IMR-90 (cell line): ENCODE measurements at regions not wholly inside any gene's neighbourhood (a gene's known extent, or its start where the extent isn't known, plus 50 kb on each side); places are given as distances from the start of the nearest gene placed in this dataset.

ENCODE experiments used
- ATAC-seq: fragments of 200-7000 bp; cut with Tn5 transposase; 2 replicates; pipeline ENCODE4 v1.9.1; 2020; ENCODE audit warnings: low read depth, mild to moderate bottlenecking, moderate library complexity
- BruUV-seq: library from RNA; stranded (reverse); fragments of 400-500 nt; replicated peaks from 2 replicates; lab custom pipeline; 2021; lab: Mats Ljungman, UMichigan
- CTCF ChIA-PET: fragments of 300-600 bp; formaldehyde crosslinking; extraction: SDS; loops from one replicate; lab custom pipeline; 2021; ENCODE audit warnings: antibody characterized with exemption; lab: Yijun Ruan, JAX
- POLR2A ChIA-PET: fragments of 300-600 bp; sonication (Branson Sonifier 250); formaldehyde crosslinking; loops from one replicate; lab custom pipeline; 2022; ENCODE audit warnings: antibody characterized with exemption; ENCODE audit not compliant: unreplicated experiment; lab: Charles Lee
- DNase-seq: peaks from one replicate; pipeline ENCODE4 v3.0.0; 2013
- H2AFZ ChIP-seq: replicated peaks from 2 replicates; pipeline ENCODE3; 2013; ENCODE audit warnings: low read length, mild to moderate bottlenecking; ENCODE audit not compliant: poor library complexity
- H2AK5ac ChIP-seq: 2 replicates; pipeline ENCODE4 v1.6.1; 2013; ENCODE audit warnings: low read depth, low read length, inconsistent platforms
- H2AK9ac ChIP-seq: replicated peaks from 2 replicates; pipeline ENCODE3; 2013; ENCODE audit warnings: mild to moderate bottlenecking, low read depth, low read length, moderate library complexity; ENCODE audit not compliant: poor library complexity
- H2BK120ac ChIP-seq: 2 replicates; pipeline ENCODE4 v1.6.1; 2013; ENCODE audit warnings: low read depth, low read length, inconsistent platforms
- H2BK15ac ChIP-seq: 3 replicates; pipeline ENCODE4 v1.6.1; 2013; ENCODE audit warnings: low read depth, low read length, inconsistent platforms
- H2BK20ac ChIP-seq: 2 replicates; pipeline ENCODE4 v1.6.1; 2013; ENCODE audit warnings: low read depth, mild to moderate bottlenecking, inconsistent platforms, low read length, moderate library complexity
- H2BK5ac ChIP-seq: 2 replicates; pipeline ENCODE4 v1.6.1; 2013; ENCODE audit warnings: mild to moderate bottlenecking, low read depth, low read length, inconsistent platforms; ENCODE audit not compliant: poor library complexity, severe bottlenecking
- H3K14ac ChIP-seq: replicated peaks from 2 replicates; pipeline ENCODE4 v1.6.1; 2013; ENCODE audit warnings: low read depth, low read length, inconsistent platforms
- H3K18ac ChIP-seq: 2 replicates; pipeline ENCODE4 v1.6.1; 2013; ENCODE audit warnings: low read depth, low read length, control low read depth
- H3K23ac ChIP-seq: 2 replicates; pipeline ENCODE4 v1.6.1; 2013; ENCODE audit warnings: low read depth, low read length, inconsistent platforms
- H3K27ac ChIP-seq: 2 replicates; pipeline ENCODE4 v1.5.1; 2013; ENCODE audit warnings: mild to moderate bottlenecking, control low read depth, low read length; ENCODE audit not compliant: insufficient read depth
- H3K27me3 ChIP-seq: 2 replicates; pipeline ENCODE4 v1.6.1; 2013; ENCODE audit warnings: low read length; ENCODE audit not compliant: control insufficient read depth, insufficient read depth
- H3K36me3 ChIP-seq: 2 replicates; pipeline ENCODE4 v1.6.1; 2013; ENCODE audit warnings: low read length, mixed read lengths; ENCODE audit not compliant: control insufficient read depth, insufficient read depth
- H3K4ac ChIP-seq: 2 replicates; pipeline ENCODE4 v1.6.1; 2013; ENCODE audit warnings: low read depth, low read length, inconsistent platforms
- H3K4me1 ChIP-seq: 2 replicates; pipeline ENCODE4 v1.6.1; 2013; ENCODE audit warnings: low read length, mixed read lengths; ENCODE audit not compliant: control insufficient read depth, insufficient read depth
- H3K4me2 ChIP-seq: 2 replicates; pipeline ENCODE4 v1.6.1; 2013; ENCODE audit warnings: low read depth, mild to moderate bottlenecking, control low read depth, low read length, moderate library complexity
- H3K4me3 ChIP-seq: 2 replicates; pipeline ENCODE4 v1.5.1; 2013; ENCODE audit warnings: low read depth, mild to moderate bottlenecking, control low read depth, low read length, moderate library complexity; ENCODE audit not compliant: insufficient read depth
- H3K56ac ChIP-seq: 2 replicates; pipeline ENCODE4 v1.6.1; 2013; ENCODE audit warnings: low read length, inconsistent platforms; ENCODE audit not compliant: insufficient read depth; ENCODE audit errors: extremely low read depth
- H3K79me1 ChIP-seq, 2 experiments: 2 replicates each; pipeline ENCODE4 v1.6.1; 2013; ENCODE audit warnings: low read length in 2 of 2, inconsistent platforms in 1 of 2, low read depth in 1 of 2
- H3K9ac ChIP-seq: 2 replicates; pipeline ENCODE4 v1.6.1; 2013; ENCODE audit warnings: low read depth, low read length, control low read depth
- H3K9me1 ChIP-seq: 2 replicates; pipeline ENCODE4 v1.6.1; 2013; ENCODE audit warnings: low read length, inconsistent platforms; ENCODE audit not compliant: insufficient read depth
- H3K9me3 ChIP-seq: 2 replicates; pipeline ENCODE4 v1.6.1; 2013; ENCODE audit warnings: low read length; ENCODE audit not compliant: control insufficient read depth, insufficient read depth
- H4K20me1 ChIP-seq: 2 replicates; pipeline ENCODE4 v1.6.1; 2013; ENCODE audit warnings: low read length, inconsistent platforms; ENCODE audit not compliant: insufficient read depth
- H4K5ac ChIP-seq: 2 replicates; pipeline ENCODE4 v1.6.1; 2013; ENCODE audit warnings: mild to moderate bottlenecking, low read depth, low read length, control low read depth
- H4K8ac ChIP-seq, 2 experiments: 2 replicates each; pipeline ENCODE4 v1.6.1; 2013; ENCODE audit warnings: low read depth in 2 of 2, low read length in 2 of 2, control low read depth in 1 of 2, inconsistent platforms in 1 of 2
- H4K91ac ChIP-seq: 2 replicates; pipeline ENCODE4 v1.6.1; 2013; ENCODE audit warnings: low read depth, low read length, inconsistent platforms; ENCODE audit not compliant: insufficient read depth
- BHLHE40 ChIP-seq: fragments of 150-350 bp; IDR thresholded peaks from 2 replicates; pipeline ENCODE4 v1.6.1; 2016; ENCODE audit warnings: mild to moderate bottlenecking, low read depth, low read length
- CHD1 ChIP-seq: IDR thresholded peaks from 2 replicates; pipeline ENCODE4 v1.6.1; 2012; ENCODE audit warnings: low read depth, low read length, improper control_type of control experiment
- CTCF ChIP-seq: conservative IDR thresholded peaks from 2 replicates; pipeline ENCODE4 v1.5.1; 2012; ENCODE audit warnings: mild to moderate bottlenecking, low read depth, low read length, improper control_type of control experiment
- ELK1 ChIP-seq: fragments of 150-350 bp; IDR thresholded peaks from 2 replicates; pipeline ENCODE4 v1.6.1; 2016; ENCODE audit warnings: low read depth, mild to moderate bottlenecking, low read length, moderate library complexity, borderline replicate concordance
- FOS ChIP-seq: fragments of 150-350 bp; IDR thresholded peaks from 2 replicates; pipeline ENCODE4 v1.6.1; 2016; ENCODE audit warnings: low read depth, low read length
- MAFK ChIP-seq: IDR thresholded peaks from 2 replicates; pipeline ENCODE4 v1.6.1; 2012; ENCODE audit warnings: low read depth, low read length, improper control_type of control experiment
- MXI1 ChIP-seq: IDR thresholded peaks from 2 replicates; pipeline ENCODE4 v1.6.1; 2012; ENCODE audit warnings: low read depth, mild to moderate bottlenecking, low read length, moderate library complexity, borderline replicate concordance
- POLR2A ChIP-seq: IDR thresholded peaks from 2 replicates; pipeline ENCODE4 v1.6.1; 2012; ENCODE audit warnings: mild to moderate bottlenecking, low read depth, low read length
- RAD21 ChIP-seq: IDR thresholded peaks from 2 replicates; pipeline ENCODE4 v1.6.1; 2012; ENCODE audit warnings: low read length, improper control_type of control experiment
- RFX5 ChIP-seq: IDR thresholded peaks from 2 replicates; pipeline ENCODE4 v1.8.0; 2012; ENCODE audit warnings: low read depth, mild to moderate bottlenecking, low read length, moderate library complexity
- USF2 ChIP-seq: fragments of 150-350 bp; IDR thresholded peaks from 2 replicates; pipeline ENCODE4 v1.6.1; 2017; ENCODE audit warnings: mild to moderate bottlenecking, antibody characterized with exemption, low read length, low read depth
- WGBS, 2 experiments: methylation state at CpG; one replicate each; pipeline versions ENCODE4 v1.1.5 to v1.1.7; 2013; ENCODE audit warnings: missing lambda C conversion rate in 2 of 2; ENCODE audit not compliant: insufficient read length in 1 of 2; ENCODE audit errors: extremely low coverage in 2 of 2; 5-methylcytosine and 5-hydroxymethylcytosine counted together
- dilution Hi-C: fragments of 300-500 bp; cut with HindIII; formaldehyde crosslinking; loops from one replicate; pipeline ENCODE4 v1.14.3; 2018; ENCODE audit warnings: low sequenced_read_pairs; ENCODE audit not compliant: unreplicated experiment
- in situ Hi-C: fragments of 300-500 bp; cut with MboI; formaldehyde crosslinking; loops from 3 replicates; pipeline ENCODE4 v1.14.3; 2019; ENCODE audit warnings: low sequenced_read_pairs, inconsistent platforms, mixed read lengths
- intact Hi-C: fragments of 100-400 bp; cut with micrococcal nuclease; formaldehyde crosslinking; loops from 2 replicates; pipeline ENCODE4 v1.10.0; 2022

GRCh38 chr1:218517459-218517858, 172.3 kb downstream of the TGFB2 start:
- Histone ChIP-seq H3K36me3 (no peaks in the 10 kb centered on the region), H3K4ac (no peak overlapping the region), H3K4me2 (no peak overlapping the region), H3K4me3 (no peak overlapping the region), H2AFZ (no peak overlapping the region), H2BK5ac (no peak overlapping the region), H3K79me1 (no peaks in the 10 kb centered on the region), H3K27ac (no peak overlapping the region), H4K20me1 (no peaks in the 10 kb centered on the region), H3K23ac (no peak overlapping the region), H2BK20ac (no peak overlapping the region), H3K27me3 (no peaks in the 10 kb centered on the region), H4K91ac (no peak overlapping the region), H4K5ac (no peak overlapping the region), H2BK15ac (no peak overlapping the region), H3K18ac (no peak overlapping the region), H3K9me3 (no peaks in the 10 kb centered on the region), H3K4me1 (0 out of 2 replicates have a peak, but pooled peaks cover 1% of the 10 kb centered on the region), H3K9me1 (no peaks in the 10 kb centered on the region), H2BK120ac (no peak overlapping the region), H2AK5ac (no peak overlapping the region), H3K56ac (no peak overlapping the region), H2AK9ac (no peak overlapping the region), H3K9ac (no peak overlapping the region), H4K8ac (no peak overlapping the region), H3K14ac (no peak overlapping the region)
- no peak for TF ChIP-seq POLR2A
- no peak for TF ChIP-seq CTCF
- TF ChIP-seq CHD1: no peak
- TF ChIP-seq MXI1: no peak
- TF ChIP-seq RAD21: no peak
- no peak for TF ChIP-seq FOS
- TF ChIP-seq BHLHE40: no peak
- TF ChIP-seq MAFK: no peak
- TF ChIP-seq USF2: no peak
- TF ChIP-seq ELK1: no peak
- no peak for TF ChIP-seq RFX5
- dilution Hi-C loops (no loop called here), in situ Hi-C loops (no loop called here), intact Hi-C loops (no loop called here)
- ATAC-seq (no peak), DNase-seq (no peak)
- POLR2A ChIA-PET: no interaction called here
- no CpG with 5 or more reads among the region's 5 CpGs for WGBS, 2 experiments
- BruUV-seq: no TSS peak
- CTCF ChIA-PET: interaction anchor here (1.2 to 1.3 kb wide), 2 partner anchors 15 to 19 kb away, joined by 3 read pairs; no protein-coding TSS in a partner anchor
